ENCODE measurements at regions not wholly inside any gene's neighbourhood (a gene's known extent, or its start where the extent isn't known, plus 50 kb on each side); places are given as distances from the start of the nearest gene placed in this dataset.

DNA sequence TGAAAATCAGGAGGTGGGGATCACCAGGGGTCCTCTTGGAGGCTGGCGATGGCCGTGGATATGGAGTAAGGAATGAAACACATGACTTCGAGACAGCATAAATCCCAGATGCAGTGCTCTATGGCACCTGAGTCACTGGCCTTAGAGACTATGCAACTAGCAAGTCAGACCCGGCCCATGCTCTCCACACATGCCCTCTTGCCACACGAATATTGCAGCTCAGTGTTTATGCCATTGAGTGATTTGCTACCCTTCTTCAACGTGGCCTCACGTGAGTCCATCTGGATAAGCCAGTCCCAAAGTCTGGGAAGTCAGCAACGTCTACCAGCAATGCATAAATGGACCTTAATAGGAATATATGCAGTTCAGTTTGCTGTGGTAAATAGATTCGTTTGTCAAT, 466.3 kb downstream of the CD83 start:
- ATAC-seq: no peak
- no peaks in the 10 kb centered on the region for H3K4me1 Mint-ChIP-seq
- H3K27ac ChIP-seq (ENCODE audit: low read depth, low read length): no peak overlapping the region
- H3K27ac Mint-ChIP-seq: no peak overlapping the region
- H3K27me3 ChIP-seq (ENCODE audit: control insufficient read depth in 2 of 2, insufficient read depth in 2 of 2, low read length in 2 of 2): no peaks in the 10 kb centered on the region
- no peaks in the 10 kb centered on the region for H3K4me1 ChIP-seq (ENCODE audit: control insufficient read depth in 2 of 2, insufficient read depth in 2 of 2, low read length in 2 of 2)
- no peaks in the 10 kb centered on the region for H3K27me3 Mint-ChIP-seq
- POLR2A ChIA-PET: no interaction called here
- no peaks in the 10 kb centered on the region for H3K9me3 ChIP-seq (ENCODE audit: control insufficient read depth in 2 of 3, low read length in 3 of 3)
- no peaks in the 10 kb centered on the region for H3K36me3 ChIP-seq (ENCODE audit: control insufficient read depth in 2 of 3, insufficient read depth in 3 of 3, low read length in 3 of 3)
- no peak overlapping the region for H3K4me3 Mint-ChIP-seq
- DNase-seq: no peak
- peaks cover 0 to 11% (median 0%) of the 10 kb centered on the region in 11 donors for H3K9me3 Mint-ChIP-seq
- no peak overlapping the region for H3K4me3 ChIP-seq (ENCODE audit: low read length)
- intact Hi-C loops (cut with micrococcal nuclease): no loop called here
- CTCF ChIA-PET: no interaction called here
- peaks cover 0 to 3% (median 0%) of the 10 kb centered on the region in 5 donors for H3K36me3 Mint-ChIP-seq

DNA sequence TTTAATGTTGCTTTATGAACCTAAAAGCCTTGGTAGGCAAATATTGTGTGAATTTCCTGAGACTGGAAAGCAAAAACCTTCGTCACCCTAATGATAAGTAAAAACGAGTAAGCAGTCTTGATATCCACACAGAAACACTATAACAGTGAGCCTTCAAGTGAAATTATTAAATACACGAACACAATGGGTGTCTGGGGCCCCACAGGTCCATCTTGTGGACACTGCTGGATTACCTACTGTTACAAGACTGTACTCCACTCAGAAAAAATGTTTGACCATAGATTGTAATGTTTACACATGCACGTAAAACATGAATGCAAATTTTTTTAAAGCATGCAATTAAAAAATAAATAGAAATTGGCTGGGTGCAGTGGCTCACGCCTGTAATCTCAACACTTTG, 466.9 kb downstream of the CD83 start:
- Mint-ChIP-seq H3K4me3 (no peak overlapping the region), H3K27ac (no peak overlapping the region), H3K9me3 (peaks cover 0 to 12% (median 0%) of the 10 kb centered on the region in 11 donors), H3K4me1 (no peaks in the 10 kb centered on the region), H3K27me3 (no peaks in the 10 kb centered on the region), H3K36me3 (peaks cover 0 to 3% (median 0%) of the 10 kb centered on the region in 5 donors)
- Histone ChIP-seq H3K4me1 (ENCODE audit: control insufficient read depth in 2 of 2, insufficient read depth in 2 of 2, low read length in 2 of 2) (no peaks in the 10 kb centered on the region), H3K27ac (ENCODE audit: low read depth, low read length) (no peak overlapping the region), H3K4me3 (ENCODE audit: low read length) (no peak overlapping the region), H3K36me3 (ENCODE audit: control insufficient read depth in 2 of 3, insufficient read depth in 3 of 3, low read length in 3 of 3) (no peaks in the 10 kb centered on the region), H3K9me3 (ENCODE audit: control insufficient read depth in 2 of 3, low read length in 3 of 3) (no peaks in the 10 kb centered on the region), H3K27me3 (ENCODE audit: control insufficient read depth in 2 of 2, insufficient read depth in 2 of 2, low read length in 2 of 2) (no peaks in the 10 kb centered on the region)
- CTCF ChIA-PET: no interaction called here
- POLR2A ChIA-PET: no interaction called here
- ATAC-seq (no peak), DNase-seq (no peak)
- intact Hi-C loops (cut with micrococcal nuclease): no loop called here

DNA sequence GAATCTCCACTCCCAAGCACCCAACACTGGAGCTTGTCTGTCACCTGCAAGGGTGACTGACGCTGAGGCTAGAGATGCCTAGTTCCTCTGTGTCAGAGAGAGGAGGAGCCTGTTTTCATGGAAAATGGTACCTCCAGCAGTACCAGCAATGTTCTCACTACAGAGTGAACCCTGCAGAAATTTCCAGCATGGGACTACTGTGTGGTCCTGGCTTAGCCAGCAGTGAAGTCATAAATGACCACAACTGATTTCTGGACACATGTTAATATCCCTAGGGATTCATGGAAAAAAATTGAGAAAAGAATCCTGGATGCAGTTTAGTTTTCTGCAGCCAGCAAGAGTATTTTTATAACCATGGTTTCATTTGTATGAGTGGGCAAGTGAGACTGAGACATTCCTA, 468.1 kb downstream of the CD83 start:
- H3K9me3 ChIP-seq (ENCODE audit: control insufficient read depth in 2 of 3, low read length in 3 of 3): no peaks in the 10 kb centered on the region
- no peaks in the 10 kb centered on the region for H3K4me1 Mint-ChIP-seq
- H3K4me3 Mint-ChIP-seq: no peak overlapping the region
- peaks cover 0 to 13% (median 0%) of the 10 kb centered on the region in 11 donors for H3K9me3 Mint-ChIP-seq
- H3K27me3 ChIP-seq (ENCODE audit: control insufficient read depth in 2 of 2, insufficient read depth in 2 of 2, low read length in 2 of 2): no peaks in the 10 kb centered on the region
- H3K4me3 ChIP-seq (ENCODE audit: low read length): no peak overlapping the region
- no peaks in the 10 kb centered on the region for H3K4me1 ChIP-seq (ENCODE audit: control insufficient read depth in 2 of 2, insufficient read depth in 2 of 2, low read length in 2 of 2)
- no peaks in the 10 kb centered on the region for H3K36me3 ChIP-seq (ENCODE audit: control insufficient read depth in 2 of 3, insufficient read depth in 3 of 3, low read length in 3 of 3)
- POLR2A ChIA-PET: no interaction called here
- intact Hi-C loops (cut with micrococcal nuclease): no loop called here
- CTCF ChIA-PET: no interaction called here
- no peak for ATAC-seq
- no peak overlapping the region for H3K27ac Mint-ChIP-seq
- H3K27me3 Mint-ChIP-seq: no peaks in the 10 kb centered on the region
- no peak overlapping the region for H3K27ac ChIP-seq (ENCODE audit: low read depth, low read length)
- H3K36me3 Mint-ChIP-seq: peaks cover 0 to 3% (median 0%) of the 10 kb centered on the region in 5 donors
- no peak for DNase-seq

DNA sequence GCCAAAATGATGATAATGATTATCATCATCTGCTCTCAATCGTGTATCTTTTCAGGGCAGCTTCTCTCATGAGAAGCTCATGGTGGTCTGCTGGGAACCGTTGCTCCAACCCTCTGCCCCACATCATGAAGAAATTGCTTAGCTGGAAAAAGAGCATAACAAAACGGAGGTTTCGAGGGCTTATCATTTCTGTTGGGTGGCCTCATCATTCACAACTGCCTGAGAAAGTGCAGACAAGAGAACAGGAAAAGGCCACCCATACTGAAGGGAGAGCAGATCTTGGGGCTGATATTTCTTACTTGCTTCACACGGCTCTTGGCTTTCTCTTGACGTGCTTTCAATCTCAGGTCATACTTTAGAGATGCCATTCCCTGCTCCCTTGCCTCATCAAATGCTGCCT, 471.6 kb downstream of the CD83 start:
- intact Hi-C loops (cut with micrococcal nuclease): no loop called here
- no peaks in the 10 kb centered on the region for H3K27me3 Mint-ChIP-seq
- no peaks in the 10 kb centered on the region for H3K27me3 ChIP-seq (ENCODE audit: control insufficient read depth in 2 of 2, insufficient read depth in 2 of 2, low read length in 2 of 2)
- no peak overlapping the region for H3K4me3 Mint-ChIP-seq
- peaks cover 0 to 3% (median 0%) of the 10 kb centered on the region in 5 donors for H3K36me3 Mint-ChIP-seq
- H3K4me3 ChIP-seq (ENCODE audit: low read length): no peak overlapping the region
- POLR2A ChIA-PET: no interaction called here
- no peak overlapping the region for H3K27ac Mint-ChIP-seq
- no peaks in the 10 kb centered on the region for H3K9me3 ChIP-seq (ENCODE audit: control insufficient read depth in 2 of 3, low read length in 3 of 3)
- no peaks in the 10 kb centered on the region for H3K4me1 ChIP-seq (ENCODE audit: control insufficient read depth in 2 of 2, insufficient read depth in 2 of 2, low read length in 2 of 2)
- no peaks in the 10 kb centered on the region for H3K36me3 ChIP-seq (ENCODE audit: control insufficient read depth in 2 of 3, insufficient read depth in 3 of 3, low read length in 3 of 3)
- no peaks in the 10 kb centered on the region for H3K4me1 Mint-ChIP-seq
- no peak for DNase-seq
- CTCF ChIA-PET: no interaction called here
- peaks cover 0 to 6% (median 0%) of the 10 kb centered on the region in 11 donors for H3K9me3 Mint-ChIP-seq
- no peak for ATAC-seq
- H3K27ac ChIP-seq (ENCODE audit: low read depth, low read length): no peak overlapping the region

DNA sequence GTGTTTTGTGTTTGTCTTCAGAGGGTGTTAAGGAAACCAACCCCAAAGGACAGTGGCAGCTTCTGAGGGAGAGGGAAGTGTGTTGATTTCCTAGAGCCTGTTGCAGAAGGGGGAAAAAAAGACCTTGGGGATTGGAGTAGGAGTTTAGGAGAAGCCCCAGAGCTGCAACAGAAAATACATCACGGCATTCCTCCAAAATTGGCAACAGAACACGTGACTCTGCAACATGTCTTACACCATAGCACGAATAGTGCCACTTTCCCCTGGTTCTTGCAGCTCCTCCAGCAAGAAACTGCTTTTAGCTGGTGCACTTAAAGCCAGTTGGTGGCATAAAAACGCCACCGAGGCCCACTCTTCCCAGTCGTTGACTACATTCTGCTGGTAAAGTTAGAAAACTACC, 473.0 kb downstream of the CD83 start:
- Histone ChIP-seq H3K4me1 (ENCODE audit: control insufficient read depth in 2 of 2, insufficient read depth in 2 of 2, low read length in 2 of 2) (no peaks in the 10 kb centered on the region), H3K9me3 (ENCODE audit: control insufficient read depth in 2 of 3, low read length in 3 of 3) (no peaks in the 10 kb centered on the region), H3K4me3 (ENCODE audit: low read length) (no peak overlapping the region), H3K27me3 (ENCODE audit: control insufficient read depth in 2 of 2, insufficient read depth in 2 of 2, low read length in 2 of 2) (no peaks in the 10 kb centered on the region), H3K36me3 (ENCODE audit: control insufficient read depth in 2 of 3, insufficient read depth in 3 of 3, low read length in 3 of 3) (no peaks in the 10 kb centered on the region), H3K27ac (ENCODE audit: low read depth, low read length) (no peak overlapping the region)
- no peak for DNase-seq
- CTCF ChIA-PET: no interaction called here
- Mint-ChIP-seq H3K27me3 (no peaks in the 10 kb centered on the region), H3K4me3 (no peak overlapping the region), H3K4me1 (no peaks in the 10 kb centered on the region), H3K36me3 (no peaks in the 10 kb centered on the region), H3K27ac (no peak overlapping the region), H3K9me3 (peaks cover 0 to 6% (median 0%) of the 10 kb centered on the region in 11 donors)
- intact Hi-C loops (cut with micrococcal nuclease): no loop called here
- POLR2A ChIA-PET: no interaction called here
- no peak for ATAC-seq

DNA sequence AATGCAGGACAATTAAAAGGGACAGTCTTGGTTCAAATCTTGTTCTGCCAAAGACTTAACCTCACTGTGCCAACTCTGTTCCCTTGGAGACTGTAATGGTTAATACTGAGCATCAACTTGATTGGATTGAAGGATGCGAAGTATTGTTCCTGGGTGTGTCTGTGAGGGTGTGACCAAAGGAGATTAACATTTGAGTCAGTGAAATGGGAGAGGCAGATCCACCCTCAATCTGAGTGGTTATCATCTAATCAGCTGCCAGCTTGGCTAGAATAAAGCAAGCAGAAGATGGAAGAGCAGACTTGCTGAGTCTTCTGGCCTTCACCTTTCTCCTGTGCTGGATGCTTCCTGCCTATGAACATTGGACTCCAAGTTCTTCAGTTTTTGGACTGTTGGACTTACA, 474.4 kb downstream of the CD83 start:
- H3K9me3 Mint-ChIP-seq: peaks cover 0 to 6% (median 0%) of the 10 kb centered on the region in 11 donors
- H3K4me1 Mint-ChIP-seq: peaks cover 0 to 3% (median 0%) of the 10 kb centered on the region in 7 donors

DNA sequence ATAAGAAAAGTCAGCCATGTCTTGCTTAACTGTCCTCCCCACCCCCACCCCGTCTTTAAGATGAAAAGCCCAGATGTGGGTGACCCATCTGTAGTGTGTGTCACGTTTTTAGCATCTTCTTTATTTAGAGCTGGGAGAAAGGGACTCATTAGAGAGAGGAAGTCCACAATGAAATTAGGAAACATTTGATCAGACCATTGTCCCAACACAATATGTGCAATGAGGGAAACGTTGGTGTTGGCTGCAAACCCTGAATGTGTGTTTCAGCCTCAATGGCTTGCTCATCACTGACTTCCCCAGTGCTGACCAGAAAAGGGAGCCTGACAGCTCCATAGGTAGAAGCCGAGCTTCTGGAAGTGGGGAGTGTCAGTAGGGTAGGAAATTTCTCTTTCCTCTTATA, 475.7 kb downstream of the CD83 start:
- H3K4me1 Mint-ChIP-seq: peaks cover 0 to 8% (median 5%) of the 10 kb centered on the region in 7 donors
- no peaks in the 10 kb centered on the region for H3K4me1 ChIP-seq (ENCODE audit: control insufficient read depth in 2 of 2, insufficient read depth in 2 of 2, low read length in 2 of 2)
- no peak for ATAC-seq
- no peaks in the 10 kb centered on the region for H3K36me3 Mint-ChIP-seq
- no peak overlapping the region for H3K4me3 ChIP-seq (ENCODE audit: low read length)
- no peak overlapping the region for H3K27ac Mint-ChIP-seq
- H3K27ac ChIP-seq (ENCODE audit: low read depth, low read length): no peak overlapping the region
- no peaks in the 10 kb centered on the region for H3K36me3 ChIP-seq (ENCODE audit: control insufficient read depth in 2 of 3, insufficient read depth in 3 of 3, low read length in 3 of 3)
- no peaks in the 10 kb centered on the region for H3K9me3 ChIP-seq (ENCODE audit: control insufficient read depth in 2 of 3, low read length in 3 of 3)
- no peak for DNase-seq
- ChIA-PET POLR2A (interaction anchor here (0.7 kb wide), 1 partner anchor 551 kb away, joined by 3 read pairs; no protein-coding TSS in a partner anchor), CTCF (interaction anchor here (0.5 kb wide), 1 partner anchor 681 kb away, joined by 4 read pairs; no protein-coding TSS in a partner anchor)
- no peaks in the 10 kb centered on the region for H3K27me3 Mint-ChIP-seq
- H3K27me3 ChIP-seq (ENCODE audit: control insufficient read depth in 2 of 2, insufficient read depth in 2 of 2, low read length in 2 of 2): no peaks in the 10 kb centered on the region
- H3K9me3 Mint-ChIP-seq: peaks cover 0 to 8% (median 0%) of the 10 kb centered on the region in 11 donors
- no peak overlapping the region for H3K4me3 Mint-ChIP-seq
- intact Hi-C loops (cut with micrococcal nuclease): no loop called here

More for the DNA sequence above, 474.4 kb downstream of the CD83 start:
- no peak overlapping the region for H3K4me3 ChIP-seq (ENCODE audit: low read length)
- Mint-ChIP-seq H3K27me3 (no peaks in the 10 kb centered on the region), H3K36me3 (no peaks in the 10 kb centered on the region), H3K27ac (no peak overlapping the region), H3K4me3 (no peak overlapping the region)
- ChIA-PET CTCF (no interaction called here), POLR2A (no interaction called here)
- ATAC-seq: no peak
- intact Hi-C loops (cut with micrococcal nuclease): no loop called here
- no peaks in the 10 kb centered on the region for H3K36me3 ChIP-seq (ENCODE audit: control insufficient read depth in 2 of 3, insufficient read depth in 3 of 3, low read length in 3 of 3)
- H3K27ac ChIP-seq (ENCODE audit: low read depth, low read length): no peak overlapping the region
- no peaks in the 10 kb centered on the region for H3K4me1 ChIP-seq (ENCODE audit: control insufficient read depth in 2 of 2, insufficient read depth in 2 of 2, low read length in 2 of 2)
- DNase-seq: no peak
- H3K9me3 ChIP-seq (ENCODE audit: control insufficient read depth in 2 of 3, low read length in 3 of 3): no peaks in the 10 kb centered on the region
- H3K27me3 ChIP-seq (ENCODE audit: control insufficient read depth in 2 of 2, insufficient read depth in 2 of 2, low read length in 2 of 2): no peaks in the 10 kb centered on the region

Measured in naive thymus-derived CD4-positive, alpha-beta T cell (primary cell).